H9 (cell line): ENCODE measurements at regions not wholly inside any gene's neighbourhood (a gene's known extent, or its start where the extent isn't known, plus 50 kb on each side); places are given as distances from the start of the nearest gene placed in this dataset.

ENCODE experiments used
- DNase-seq: peaks from one replicate; pipeline ENCODE4 v3.0.0-alpha.2; 2017
- H2AFZ ChIP-seq: one replicate; pipeline ENCODE4 v1.6.1; 2013; ENCODE audit warnings: mild to moderate bottlenecking, low read length, control low read depth, moderate library complexity
- H2AK5ac ChIP-seq: 2 replicates; pipeline ENCODE4 v1.6.1; 2013; ENCODE audit warnings: low read length, control low read depth, mixed read lengths; ENCODE audit not compliant: insufficient read length
- H2BK120ac ChIP-seq: one replicate; pipeline ENCODE4 v1.6.1; 2013; ENCODE audit warnings: low read depth, mild to moderate bottlenecking, low read length, control low read depth, inconsistent platforms; ENCODE audit not compliant: poor library complexity, severe bottlenecking
- H2BK12ac ChIP-seq: 2 replicates; pipeline ENCODE4 v1.6.1; 2013; ENCODE audit warnings: low read length, control low read depth, mixed read lengths, low read depth; ENCODE audit not compliant: insufficient read length
- H2BK15ac ChIP-seq: 2 replicates; pipeline ENCODE4 v1.6.1; 2013; ENCODE audit warnings: low read depth, low read length, control low read depth
- H2BK20ac ChIP-seq: one replicate; pipeline ENCODE4 v1.6.1; 2013; ENCODE audit warnings: low read depth, mild to moderate bottlenecking, low read length, control low read depth, inconsistent platforms; ENCODE audit not compliant: poor library complexity, severe bottlenecking
- H2BK5ac ChIP-seq: 2 replicates; pipeline ENCODE4 v1.6.1; 2013; ENCODE audit warnings: low read length, control low read depth, mixed read lengths; ENCODE audit not compliant: insufficient read length
- H3K14ac ChIP-seq: 2 replicates; pipeline ENCODE4 v1.6.1; 2013; ENCODE audit warnings: low read length, control low read depth; ENCODE audit not compliant: insufficient read depth
- H3K18ac ChIP-seq: 2 replicates; pipeline ENCODE4 v1.6.1; 2013; ENCODE audit warnings: low read depth, mild to moderate bottlenecking, mixed read lengths, low read length, control low read depth; ENCODE audit not compliant: insufficient read length
- H3K23ac ChIP-seq: 2 replicates; pipeline ENCODE4 v1.6.1; 2013; ENCODE audit warnings: low read length, control low read depth, mixed read lengths, low read depth; ENCODE audit not compliant: insufficient read length
- H3K23me2 ChIP-seq: 2 replicates; pipeline ENCODE4 v1.6.1; 2013; ENCODE audit warnings: low read depth, mild to moderate bottlenecking, mixed read lengths, low read length, control low read depth; ENCODE audit not compliant: insufficient read length, poor library complexity, severe bottlenecking
- H3K27ac ChIP-seq: 2 replicates; pipeline ENCODE4 v1.5.1; 2013; ENCODE audit warnings: low read length, control low read depth, mixed read lengths, low read depth; ENCODE audit not compliant: insufficient read length
- H3K27me3 ChIP-seq: 2 replicates; pipeline ENCODE4 v1.6.1; 2013; ENCODE audit warnings: low read length, control low read depth, inconsistent platforms; ENCODE audit not compliant: insufficient read depth
- H3K4ac ChIP-seq: 2 replicates; pipeline ENCODE4 v1.6.1; 2013; ENCODE audit warnings: low read depth, mild to moderate bottlenecking, control low read depth, inconsistent platforms, low read length, moderate library complexity
- H3K4me1 ChIP-seq: 2 replicates; pipeline ENCODE4 v1.6.1; 2013; ENCODE audit warnings: low read length, control low read depth, inconsistent platforms; ENCODE audit not compliant: insufficient read depth
- H3K4me2 ChIP-seq: 2 replicates; pipeline ENCODE4 v1.6.1; 2013; ENCODE audit warnings: low read length, control low read depth, mixed read lengths; ENCODE audit not compliant: insufficient read length, insufficient read depth
- H3K56ac ChIP-seq: 2 replicates; pipeline ENCODE4 v1.6.1; 2013; ENCODE audit warnings: low read depth, mild to moderate bottlenecking, mixed read lengths, low read length, control low read depth; ENCODE audit not compliant: insufficient read length
- H3K79me1 ChIP-seq: 2 replicates; pipeline ENCODE4 v1.6.1; 2013; ENCODE audit warnings: low read depth, mild to moderate bottlenecking, moderate library complexity, low read length, control low read depth, inconsistent platforms; ENCODE audit not compliant: insufficient read depth, poor library complexity, severe bottlenecking
- H3K79me2 ChIP-seq: 2 replicates; pipeline ENCODE4 v1.6.1; 2013; ENCODE audit warnings: low read length, control low read depth, inconsistent platforms; ENCODE audit not compliant: insufficient read depth
- H3K9ac ChIP-seq: 2 replicates; pipeline ENCODE4 v1.6.1; 2013; ENCODE audit warnings: low read length, control low read depth, mixed read lengths; ENCODE audit not compliant: insufficient read length; ENCODE audit errors: extremely low read depth
- H3K9me3 ChIP-seq: one replicate; pipeline ENCODE4 v1.6.1; 2013; ENCODE audit warnings: low read depth, low read length, inconsistent platforms; ENCODE audit not compliant: control insufficient read depth
- H3T11ph ChIP-seq: one replicate; pipeline ENCODE4 v1.6.1; 2013; ENCODE audit warnings: mild to moderate bottlenecking, low read length, control low read depth, inconsistent platforms
- H4K20me1 ChIP-seq: one replicate; pipeline ENCODE4 v1.6.1; 2013; ENCODE audit not compliant: control insufficient read depth, insufficient read length, insufficient read depth
- H4K5ac ChIP-seq: 2 replicates; pipeline ENCODE4 v1.6.1; 2013; ENCODE audit warnings: low read depth, mild to moderate bottlenecking, mixed read lengths, low read length, control low read depth; ENCODE audit not compliant: insufficient read length
- H4K8ac ChIP-seq: replicated peaks from 2 replicates; pipeline ENCODE4 v1.6.1; 2013; ENCODE audit warnings: low read length, control low read depth, mixed read lengths, low read depth; ENCODE audit not compliant: insufficient read length
- H4K91ac ChIP-seq: 2 replicates; pipeline ENCODE4 v1.6.1; 2013; ENCODE audit warnings: low read depth, mild to moderate bottlenecking, moderate library complexity, mixed read lengths, low read length, control low read depth; ENCODE audit not compliant: insufficient read length
- H3K27ac Mint-ChIP-seq, 3 experiments: 2 replicates in 2 of 3; 3 replicates in 1 of 3; pipeline ENCODE4 v1.8.0; 2020 to 2021; ENCODE audit warnings: mixed read lengths in 3 of 3, mild to moderate bottlenecking in 1 of 3, moderate library complexity in 1 of 3
- H3K27me3 Mint-ChIP-seq: 2 replicates; pipeline ENCODE4 v1.8.0; 2021; ENCODE audit warnings: low read depth, mild to moderate bottlenecking, moderate library complexity, mixed read lengths
- H3K36me3 Mint-ChIP-seq, 3 experiments: 2 replicates in 2 of 3; 3 replicates in 1 of 3; pipeline ENCODE4 v1.8.0; 2020 to 2021; ENCODE audit warnings: low read depth in 3 of 3, mixed read lengths in 3 of 3; ENCODE audit not compliant: insufficient read depth in 1 of 3
- H3K4me1 Mint-ChIP-seq, 2 experiments: 2 replicates each; pipeline ENCODE4 v1.8.0; 2020; ENCODE audit warnings: mixed read lengths in 2 of 2
- H3K4me3 Mint-ChIP-seq, 2 experiments: 2 replicates in 1 of 2; 3 replicates in 1 of 2; pipeline ENCODE4 v1.8.0; 2020 to 2021; ENCODE audit warnings: mild to moderate bottlenecking in 2 of 2, mixed read lengths in 2 of 2, moderate library complexity in 1 of 2
- H3K9me3 Mint-ChIP-seq, 2 experiments: 2 replicates in 1 of 2; 3 replicates in 1 of 2; pipeline ENCODE4 v1.8.0; 2020; ENCODE audit warnings: mild to moderate bottlenecking in 2 of 2, mixed read lengths in 2 of 2, moderate library complexity in 1 of 2
- CTCF ChIP-seq: fragments of 200-600 bp; sonication (generic); conservative IDR thresholded peaks from 3 replicates; pipeline ENCODE4 v1.8.0; 2021; ENCODE audit warnings: antibody characterized with exemption, mild to moderate bottlenecking
- WGBS: extraction: QIAGEN DNeasy Blood & Tissue Kit; methylation state at CpG from one replicate; pipeline ENCODE4 v1.1.7; 2013; ENCODE audit warnings: missing lambda C conversion rate, low lambda C conversion rate, mixed read lengths; ENCODE audit not compliant: insufficient read length; ENCODE audit errors: extremely low coverage; 5-methylcytosine and 5-hydroxymethylcytosine counted together

DNA sequence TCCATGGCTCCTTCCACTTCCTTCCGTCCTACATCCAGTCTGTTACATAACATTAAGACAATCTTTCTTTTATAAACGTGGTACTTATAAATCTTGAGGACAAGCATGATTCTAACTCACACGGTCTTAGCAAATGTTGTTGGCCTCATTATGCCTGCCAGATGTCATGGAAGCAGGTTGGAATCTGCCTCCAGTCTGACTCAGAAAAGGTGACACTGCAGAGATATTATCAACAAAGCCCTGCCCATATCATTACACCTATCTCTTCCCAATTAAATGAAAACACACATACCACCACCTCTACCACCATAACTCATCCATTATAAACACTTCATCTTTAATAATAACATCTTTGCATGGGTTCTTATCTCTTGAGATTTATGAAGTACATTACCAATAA, 334.7 kb upstream of the CHAC2 start:
- Histone ChIP-seq H3K4me1 (peaks cover 7% of the 10 kb centered on the region), H2AK5ac (no peak overlapping the region)

More for the DNA sequence above, 334.7 kb upstream of the CHAC2 start:
- no peak overlapping the region for H3K27ac Mint-ChIP-seq
- Histone ChIP-seq H2BK15ac (no peak overlapping the region), H3K27me3 (no peaks in the 10 kb centered on the region), H3K9me3 (no peaks in the 10 kb centered on the region), H3K4ac (no peak overlapping the region), H3K23me2 (no peaks in the 10 kb centered on the region), H3K9ac (no peak overlapping the region), H2BK5ac (no peak overlapping the region), H3K79me1 (no peaks in the 10 kb centered on the region), H4K8ac (no peak overlapping the region), H4K91ac (no peak overlapping the region), H4K5ac (no peak overlapping the region), H3K14ac (no peak overlapping the region), H3K18ac (no peak overlapping the region), H3K27ac (no peak overlapping the region), H2BK120ac (no peak overlapping the region), H3T11ph (no peak overlapping the region), H2AFZ (no peak overlapping the region), H3K56ac (no peak overlapping the region), H2BK12ac (no peak overlapping the region), H3K79me2 (no peaks in the 10 kb centered on the region), H3K4me2 (no peak overlapping the region), H2BK20ac (no peak overlapping the region), H4K20me1 (no peaks in the 10 kb centered on the region), H3K23ac (no peak overlapping the region)
- no CpG with 5 or more reads among the region's 3 CpGs for WGBS
- H3K36me3 Mint-ChIP-seq, result no peaks in the 10 kb centered on the region
- no peak for DNase-seq
- peaks cover 0 to 35% of the 10 kb centered on the region in 2 experiments for H3K4me1 Mint-ChIP-seq
- H3K9me3 Mint-ChIP-seq, result no peaks in the 10 kb centered on the region
- TF ChIP-seq CTCF, result no peak
- no peaks in the 10 kb centered on the region for H3K27me3 Mint-ChIP-seq
- H3K4me3 Mint-ChIP-seq, result no peak overlapping the region
